Upper lobe of left lung (tissue), 4 donors: ENCODE measurements at regions not wholly inside any gene's neighbourhood (a gene's known extent, or its start where the extent isn't known, plus 50 kb on each side); places are given as distances from the start of the nearest gene placed in this dataset.

Source experiments
- CTCF ChIP-seq, 6 experiments: fragments of 450-650 bp in 4 of 6; fragments of 200-600 bp in 2 of 6; sonication (generic) in 2 of 6; IDR thresholded peaks; one replicate each; pipeline ENCODE4 v1.5.1; 2016 to 2019; ENCODE audit warnings: antibody characterized with exemption in 6 of 6
- EP300 ChIP-seq, 4 donors: sonication (generic); formaldehyde crosslinking; IDR thresholded peaks; one replicate each; pipeline ENCODE4 v1.5.1; 2017; ENCODE audit warnings: antibody characterized with exemption in 4 of 4, control low read depth in 2 of 4

- no peak for TF ChIP-seq CTCF (IDR thresholded peaks at IDR 0.05)
- TF ChIP-seq EP300 (IDR thresholded peaks at IDR 0.05): no peak
Observed at GRCh38 chr13:104968876-104969275, 1566.6 kb downstream of the EFNB2 start.
